NCI-H1417 (cell line): ENCODE measurements at regions not wholly inside any gene's neighbourhood (a gene's known extent, or its start where the extent isn't known, plus 50 kb on each side); places are given as distances from the start of the nearest gene placed in this dataset.
"Not testable (repeated sequence)": the region's sequence is repeated elsewhere in the genome, so short reads cannot be mapped to it uniquely, and the experiment has no call there.

Experiments used
- DNase-seq, 3 experiments: peaks; one replicate each; lab custom pipeline; 2025; lab: John Stamatoyannopoulos, UW

DNA sequence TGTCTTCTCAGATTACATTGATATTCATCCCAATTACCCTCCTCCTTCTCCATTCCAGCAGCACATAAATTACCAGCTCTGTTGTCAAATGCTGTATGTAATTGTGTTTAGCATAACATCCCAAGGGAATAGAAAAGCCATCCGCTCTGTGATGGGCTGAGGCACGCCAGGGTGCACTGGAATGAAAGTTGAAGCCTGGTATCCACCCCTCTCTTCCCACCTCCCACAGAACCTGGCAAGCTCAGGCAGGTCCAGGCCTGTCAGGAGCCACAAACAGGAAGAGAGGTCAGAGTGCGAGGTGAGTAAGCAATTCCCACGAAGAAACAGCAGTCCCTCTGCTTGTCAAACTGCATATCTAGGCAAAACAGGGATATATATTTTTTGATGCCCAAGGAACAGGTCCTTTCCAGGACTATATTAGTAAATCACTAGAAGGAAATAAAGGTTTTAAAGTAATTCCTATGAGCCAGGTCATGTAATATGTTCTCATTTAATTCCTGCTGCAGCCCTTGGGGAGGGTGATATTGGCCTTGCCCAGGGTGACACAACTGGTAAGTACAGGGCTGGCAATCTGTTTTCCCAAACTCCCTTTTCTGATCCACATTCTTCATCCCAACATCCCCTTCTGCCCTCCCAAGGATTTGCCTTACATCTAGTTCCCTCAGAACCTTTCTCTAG, 155.6 kb upstream of the GHITM start:
- DNase-seq, result peak; percentile 50 to 86 (median 70)

- DNase-seq, result no peak
These were observed 155.1 kb upstream of the GHITM start for GRCh38 chr10:83984256-83984640.

GRCh38 chr10:83986800-83987199, 152.5 kb upstream of the GHITM start:
- DNase-seq, result no peak

- DNase-seq, result no peak
These were observed 152.1 kb upstream of the GHITM start for GRCh38 chr10:83987216-83987615.

DNA sequence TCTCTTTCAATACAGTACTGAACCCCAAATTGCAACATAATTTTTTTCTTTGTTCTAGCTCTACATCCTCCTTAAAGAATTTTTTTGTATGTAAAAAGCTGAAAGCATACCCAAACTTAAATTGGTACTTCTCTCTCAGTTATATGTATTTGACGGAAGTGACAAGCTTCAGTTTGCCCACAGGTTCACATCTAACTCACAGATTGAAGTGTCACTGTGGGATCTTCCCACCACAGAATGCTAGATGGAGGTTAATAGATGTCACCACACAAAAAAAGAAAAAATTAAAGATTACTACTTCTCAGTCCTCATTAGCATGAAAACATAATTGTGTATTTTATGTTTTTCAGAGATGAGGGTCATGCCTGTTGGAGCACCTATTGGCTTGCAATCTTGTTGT, 150.9 kb upstream of the GHITM start:
- DNase-seq, result no peak

GRCh38 chr10:83990126-83990525, 149.2 kb upstream of the GHITM start:
- DNase-seq, result no peak

- DNase-seq, result peak; percentile 4 to 38 (median 18)
These were observed 147.1 kb upstream of the GHITM start for GRCh38 chr10:83991986-83992753.

DNA sequence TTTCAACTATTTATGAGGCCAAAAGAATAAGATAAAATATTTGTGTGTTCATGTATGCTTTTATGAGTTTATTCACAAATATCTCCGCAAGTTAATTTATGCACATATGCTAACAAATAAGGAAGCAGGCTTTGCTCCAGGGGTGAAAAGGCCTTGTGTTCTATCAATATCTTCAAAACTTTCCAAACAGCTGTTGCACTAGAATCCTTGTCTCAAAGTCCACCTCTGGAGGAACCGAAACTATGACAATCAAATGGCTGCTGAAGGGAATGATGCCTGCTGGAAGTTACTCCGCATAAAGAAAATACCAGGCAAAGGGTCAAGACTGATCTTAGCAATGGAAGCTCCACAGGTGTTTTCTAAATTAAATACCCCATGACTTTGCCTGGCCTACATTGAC, 145.0 kb upstream of the GHITM start:
- DNase-seq, result no peak

- DNase-seq, result no peak
These were observed 143.5 kb upstream of the GHITM start for GRCh38 chr10:83995738-83996331.

DNA sequence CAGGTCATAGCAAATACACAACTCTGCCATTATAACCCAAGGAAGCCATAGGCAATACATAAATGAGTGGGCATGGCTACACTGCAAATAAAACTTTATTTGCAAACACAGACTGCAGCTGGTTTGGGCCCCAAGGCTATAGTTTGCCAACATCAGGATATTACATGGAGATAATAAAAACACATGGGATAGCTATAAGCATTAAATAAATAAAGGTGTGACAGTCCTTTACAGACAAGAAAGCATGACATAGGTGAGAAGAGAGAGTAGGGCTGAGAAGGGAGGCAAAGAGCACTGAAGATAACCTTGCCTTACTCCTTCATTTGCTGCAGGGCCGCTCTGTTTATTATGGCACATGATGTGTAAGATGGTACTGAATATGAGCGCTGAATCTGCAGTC, 135.1 kb upstream of the GHITM start:
- peak in 1 of 3 experiments; percentile 24 for DNase-seq

DNA sequence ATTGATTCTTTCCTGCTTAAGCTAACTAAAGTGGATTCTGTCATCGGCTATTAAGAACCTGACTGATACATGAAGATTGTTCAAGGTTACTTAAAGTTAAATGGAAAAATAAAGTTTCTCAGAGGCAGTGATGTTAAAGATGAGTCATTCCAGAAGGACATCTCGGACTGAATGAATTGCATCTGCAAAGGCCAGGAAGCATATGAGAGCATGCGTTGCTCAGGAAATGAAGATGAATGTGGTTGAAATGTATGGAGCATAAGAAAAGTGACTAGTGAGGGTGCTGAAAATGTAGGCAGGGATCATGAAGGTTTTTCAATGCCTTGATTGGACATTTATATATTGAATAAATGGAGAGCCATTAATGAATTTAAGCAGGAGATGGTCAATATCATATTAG, 133.9 kb upstream of the GHITM start:
- no peak for DNase-seq

- no peak for DNase-seq
These were observed 131.8 kb upstream of the GHITM start for GRCh38 chr10:84007482-84007881.

DNA sequence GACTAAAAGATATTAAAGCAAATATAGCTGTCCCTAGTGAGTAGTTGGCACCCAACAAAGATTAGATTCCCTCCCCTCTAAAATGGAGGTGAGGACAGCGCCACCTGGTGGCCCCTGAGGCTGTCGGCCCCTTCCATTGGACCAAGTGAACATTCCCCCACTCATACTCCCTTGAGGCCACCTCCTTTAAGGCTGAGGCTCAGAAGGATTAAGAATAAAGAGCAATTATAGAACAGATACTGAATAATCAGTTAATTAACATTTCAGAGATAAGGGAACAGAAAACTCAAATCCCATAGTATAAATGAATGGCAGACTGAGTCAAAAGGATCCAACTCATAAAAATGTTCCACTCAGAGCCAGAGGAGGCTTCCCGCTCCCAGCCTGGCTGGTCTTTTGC, 130.4 kb upstream of the GHITM start:
- peak in 2 of 3 experiments; percentile 0 to 10 for DNase-seq

DNA sequence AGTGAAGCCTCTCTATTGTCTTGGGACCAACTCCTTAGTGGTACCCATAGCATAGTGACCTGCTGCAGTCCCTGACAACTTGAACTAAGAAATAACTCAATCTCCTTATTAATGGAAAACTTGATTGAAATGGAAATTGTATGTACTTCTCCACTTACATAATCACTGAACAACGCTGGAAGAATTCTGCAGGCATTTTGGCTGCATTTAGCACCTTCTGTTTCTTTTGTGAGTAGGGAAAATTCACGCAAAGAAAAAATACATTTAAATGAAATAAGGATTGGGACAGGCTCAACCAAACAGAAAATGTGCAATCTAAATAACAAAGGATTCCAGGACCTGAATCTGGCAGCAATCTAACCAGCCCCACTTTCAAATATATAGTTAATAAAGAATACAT, 126.9 kb upstream of the GHITM start:
- DNase-seq, result no peak

GRCh38 chr10:84012831-84013458, 126.4 kb upstream of the GHITM start:
- no peak for DNase-seq

GRCh38 chr10:84015877-84016595, 123.3 kb upstream of the GHITM start:
- peak in 1 of 3 experiments; percentile 26 for DNase-seq

DNA sequence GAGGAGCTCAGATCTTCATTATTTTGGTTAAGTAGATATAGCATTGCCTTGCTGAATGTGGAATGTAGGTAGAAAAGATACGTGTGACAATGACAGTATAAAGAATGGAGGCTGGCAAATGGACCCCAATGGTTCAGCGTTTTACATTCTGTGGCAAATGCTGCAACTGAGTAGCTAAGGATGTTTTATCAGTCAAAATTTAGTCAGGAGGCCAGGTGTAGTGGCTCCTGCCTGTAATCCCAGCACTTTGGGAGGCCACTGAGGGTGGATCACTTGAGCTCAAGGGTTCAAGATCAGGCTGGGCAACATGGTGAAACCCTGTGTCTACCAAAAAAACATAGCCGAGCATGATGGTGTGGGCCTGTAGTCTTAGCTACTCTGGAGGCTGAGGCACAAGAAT, 120.5 kb upstream of the GHITM start:
- DNase-seq, result no peak

DNA sequence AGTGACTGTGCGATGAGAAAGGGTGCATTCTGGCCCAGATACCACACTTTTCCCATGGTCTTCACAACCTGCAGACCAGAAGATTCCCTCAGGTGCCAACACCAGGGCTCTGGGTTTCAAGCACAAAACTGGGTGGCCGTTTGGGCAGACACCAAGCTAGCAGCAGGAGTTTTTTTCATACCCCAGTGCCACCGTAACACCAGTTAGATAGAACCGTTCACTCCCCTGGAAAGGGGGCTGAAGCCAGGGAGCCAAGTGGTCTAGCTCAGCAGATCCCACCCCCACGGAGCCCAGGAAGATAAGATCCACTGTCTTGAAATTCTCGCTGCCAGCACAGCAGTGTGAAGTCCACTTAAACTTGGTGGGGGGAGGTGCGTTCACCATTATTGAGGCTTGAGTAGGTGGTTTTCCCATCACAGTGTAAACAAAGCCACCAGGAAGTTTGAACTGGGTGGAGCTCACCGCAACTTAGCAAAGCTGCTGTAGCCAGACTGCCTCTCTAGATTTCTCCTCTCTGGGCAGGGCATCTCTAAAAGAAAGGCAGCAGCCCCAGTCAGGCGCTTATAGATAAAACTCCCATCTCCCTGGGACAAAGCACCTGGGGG, 119.4 kb upstream of the GHITM start:
- DNase-seq, result not testable (repeated sequence)

GRCh38 chr10:84026821-84027257, 112.5 kb upstream of the GHITM start:
- peak in 2 of 3 experiments; percentile 6 to 60 for DNase-seq

- DNase-seq, result no peak
These were observed 109.5 kb upstream of the GHITM start for GRCh38 chr10:84029840-84030239.

DNA sequence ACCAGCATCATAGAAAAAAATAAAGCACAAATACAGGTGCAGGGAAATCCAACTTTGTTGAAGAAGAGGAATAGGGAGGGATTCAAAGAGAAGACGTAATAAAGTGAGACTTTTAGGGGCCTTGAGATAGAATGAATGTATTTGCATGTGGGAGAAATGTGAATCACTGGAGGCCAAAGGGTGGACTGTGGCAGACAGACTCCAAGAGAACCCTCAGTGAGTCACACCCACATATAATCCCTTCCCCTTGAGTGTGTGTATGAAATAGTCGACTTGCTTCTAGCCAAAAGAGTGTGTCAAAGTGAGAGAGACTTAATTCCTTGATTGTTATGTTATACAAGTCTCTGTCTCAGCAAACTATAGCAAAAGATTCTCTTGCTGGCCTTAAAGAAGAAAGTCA, 101.3 kb upstream of the GHITM start:
- DNase-seq, result no peak

GRCh38 chr10:84039957-84040356, 99.4 kb upstream of the GHITM start:
- no peak for DNase-seq
